OCI-LY7 (cell line): ENCODE measurements at regions not wholly inside any gene's neighbourhood (a gene's known extent, or its start where the extent isn't known, plus 50 kb on each side); places are given as distances from the start of the nearest gene placed in this dataset.

Experiments used
- BruUV-seq: library from RNA; stranded (reverse); fragments of 400-500 nt; replicated peaks from 2 replicates; lab custom pipeline; 2021; lab: Mats Ljungman, UMichigan
- CTCF ChIA-PET: fragments of 300-600 bp; sonication (Branson Sonifier 250); formaldehyde crosslinking; loops from one replicate; lab custom pipeline; 2022; ENCODE audit warnings: antibody characterized with exemption; ENCODE audit not compliant: unreplicated experiment; lab: Charles Lee
- POLR2A ChIA-PET: fragments of 300-600 bp; sonication (Branson Sonifier 250); formaldehyde crosslinking; loops from one replicate; lab custom pipeline; 2022; ENCODE audit warnings: antibody characterized with exemption; lab: Charles Lee
- DNase-seq: peaks from one replicate; pipeline ENCODE4 v3.0.0-alpha.2; 2015; ENCODE audit warnings: low spot score
- H2AFZ ChIP-seq: fragments of 200-600 bp; sonication (generic), shearing (Covaris generic); 2 replicates; pipeline ENCODE4 v1.6.1; 2014; ENCODE audit warnings: mild to moderate bottlenecking, antibody characterized with exemption, low read length, moderate library complexity
- H3K27ac ChIP-seq: fragments of 200-600 bp; sonication (generic); 2 replicates; pipeline ENCODE4 v1.5.1; 2014; ENCODE audit warnings: mixed run types, low read depth, mild to moderate bottlenecking, moderate library complexity, low read length, inconsistent platforms; ENCODE audit not compliant: poor library complexity, severe bottlenecking
- H3K36me3 ChIP-seq: fragments of 200-600 bp; sonication (generic); 2 replicates; pipeline ENCODE4 v1.6.1; 2014; ENCODE audit warnings: mild to moderate bottlenecking, antibody characterized with exemption, low read length, moderate library complexity, mixed read lengths; ENCODE audit not compliant: insufficient read depth
- H3K4me1 ChIP-seq: fragments of 200-600 bp; sonication (generic); 2 replicates; pipeline ENCODE4 v1.5.1; 2014; ENCODE audit warnings: mild to moderate bottlenecking, low read length; ENCODE audit not compliant: insufficient read depth, poor library complexity, severe bottlenecking
- H3K4me2 ChIP-seq: fragments of 200-600 bp; sonication (generic); 2 replicates; pipeline ENCODE4 v1.6.1; 2014; ENCODE audit warnings: mild to moderate bottlenecking, low read length
- H3K4me3 ChIP-seq: fragments of 200-600 bp; sonication (generic); 2 replicates; pipeline ENCODE4 v1.5.1; 2014; ENCODE audit warnings: mild to moderate bottlenecking, low read depth, low read length; ENCODE audit not compliant: poor library complexity, severe bottlenecking
- H3K79me2 ChIP-seq: fragments of 200-600 bp; sonication (generic); 2 replicates; pipeline ENCODE4 v1.6.1; 2016; ENCODE audit warnings: low read depth, mild to moderate bottlenecking, low read length, moderate library complexity, mixed read lengths; ENCODE audit not compliant: insufficient read depth
- H3K9me2 ChIP-seq: fragments of 200-600 bp; sonication (generic); 2 replicates; pipeline ENCODE4 v1.6.1; 2016; ENCODE audit warnings: mild to moderate bottlenecking, low read length, mixed read lengths; ENCODE audit not compliant: insufficient read depth
- H3K9me3 ChIP-seq: fragments of 200-600 bp; sonication (generic); 2 replicates; pipeline ENCODE4 v1.6.1; 2014; ENCODE audit warnings: mild to moderate bottlenecking, mixed run types, low read length, mixed read lengths
- H4K20me1 ChIP-seq: fragments of 200-600 bp; sonication (generic); 2 replicates; pipeline ENCODE4 v1.6.1; 2014; ENCODE audit warnings: mild to moderate bottlenecking, antibody characterized with exemption, low read length, moderate library complexity, mixed read lengths; ENCODE audit not compliant: insufficient read depth
- EZH2phosphoT487 ChIP-seq: fragments of 200-600 bp; sonication (generic); IDR thresholded peaks from 2 replicates; pipeline ENCODE4 v1.6.1; 2018; ENCODE audit warnings: low read depth, borderline replicate concordance, mild to moderate bottlenecking, mixed run types, antibody characterized with exemption, low read length, moderate library complexity, mixed read lengths
- intact Hi-C: fragments of 100-400 bp; cut with micrococcal nuclease; formaldehyde crosslinking; loops from one replicate; pipeline ENCODE4 v1.10.0; 2022; ENCODE audit not compliant: unreplicated experiment
- TF ChIP-seq, protein P1 (sequence below): fragments of 200-600 bp; sonication (generic); conservative IDR thresholded peaks from 2 replicates; pipeline ENCODE4 v1.5.1; 2014; ENCODE audit warnings: mild to moderate bottlenecking, antibody characterized with exemption, low read length, moderate library complexity, mixed read lengths

DNA sequence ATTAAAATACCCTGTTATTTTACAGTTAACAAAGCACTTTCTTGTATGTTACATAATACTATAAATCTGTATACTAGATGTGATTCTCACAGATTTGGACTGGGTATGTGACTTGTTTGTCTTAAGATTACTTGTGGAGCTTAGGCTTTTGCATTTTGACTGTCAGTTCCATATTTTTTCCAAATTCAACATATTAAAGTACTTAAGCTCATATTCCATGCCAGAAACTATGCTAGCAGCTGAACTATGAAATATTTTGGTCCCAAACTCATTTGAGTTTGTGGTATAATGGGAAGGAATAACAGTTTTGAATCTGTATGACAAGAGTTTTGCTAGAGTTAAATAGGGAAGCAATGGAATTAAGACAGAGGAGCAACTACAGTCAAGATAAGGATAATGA lies 841.4 kb downstream of the JRKL start:
- H3K36me3 ChIP-seq = no peaks in the 10 kb centered on the region
- POLR2A ChIA-PET = no interaction called here
- TF ChIP-seq EZH2phosphoT487 = no peak
- TF ChIP-seq, protein P1, sequence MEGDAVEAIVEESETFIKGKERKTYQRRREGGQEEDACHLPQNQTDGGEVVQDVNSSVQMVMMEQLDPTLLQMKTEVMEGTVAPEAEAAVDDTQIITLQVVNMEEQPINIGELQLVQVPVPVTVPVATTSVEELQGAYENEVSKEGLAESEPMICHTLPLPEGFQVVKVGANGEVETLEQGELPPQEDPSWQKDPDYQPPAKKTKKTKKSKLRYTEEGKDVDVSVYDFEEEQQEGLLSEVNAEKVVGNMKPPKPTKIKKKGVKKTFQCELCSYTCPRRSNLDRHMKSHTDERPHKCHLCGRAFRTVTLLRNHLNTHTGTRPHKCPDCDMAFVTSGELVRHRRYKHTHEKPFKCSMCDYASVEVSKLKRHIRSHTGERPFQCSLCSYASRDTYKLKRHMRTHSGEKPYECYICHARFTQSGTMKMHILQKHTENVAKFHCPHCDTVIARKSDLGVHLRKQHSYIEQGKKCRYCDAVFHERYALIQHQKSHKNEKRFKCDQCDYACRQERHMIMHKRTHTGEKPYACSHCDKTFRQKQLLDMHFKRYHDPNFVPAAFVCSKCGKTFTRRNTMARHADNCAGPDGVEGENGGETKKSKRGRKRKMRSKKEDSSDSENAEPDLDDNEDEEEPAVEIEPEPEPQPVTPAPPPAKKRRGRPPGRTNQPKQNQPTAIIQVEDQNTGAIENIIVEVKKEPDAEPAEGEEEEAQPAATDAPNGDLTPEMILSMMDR = no peak
- no peak overlapping the region for H3K27ac ChIP-seq
- H3K79me2 ChIP-seq = no peaks in the 10 kb centered on the region
- CTCF ChIA-PET = no interaction called here
- intact Hi-C loops = no loop called here
- no peak overlapping the region for H2AFZ ChIP-seq
- no peaks in the 10 kb centered on the region for H3K9me2 ChIP-seq
- no TSS peak for BruUV-seq
- no peak overlapping the region for H3K4me3 ChIP-seq
- no peak overlapping the region for H3K4me2 ChIP-seq
- H4K20me1 ChIP-seq = no peaks in the 10 kb centered on the region
- no peak for DNase-seq
- no peaks in the 10 kb centered on the region for H3K4me1 ChIP-seq
- H3K9me3 ChIP-seq = no peaks in the 10 kb centered on the region

DNA sequence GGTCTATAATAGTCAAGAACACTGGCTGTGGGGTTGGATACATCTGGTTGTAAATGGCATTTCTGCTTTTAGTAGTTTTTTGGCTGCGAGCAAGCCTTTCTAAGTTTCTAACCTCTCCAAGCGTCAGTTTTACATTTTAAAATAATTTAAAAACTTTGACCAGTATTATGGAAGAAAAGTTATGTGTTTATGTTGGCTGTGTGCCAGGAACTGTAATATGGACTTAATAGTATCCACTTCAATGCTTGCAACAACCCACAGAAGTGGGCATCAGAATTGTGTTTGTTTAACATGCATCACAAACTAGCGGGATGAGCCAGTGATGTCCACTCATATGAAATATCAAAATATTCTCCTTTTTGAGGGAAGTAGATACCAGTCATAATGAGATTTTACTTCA lies 844.2 kb downstream of the JRKL start:
- Histone ChIP-seq H3K4me1 (no peaks in the 10 kb centered on the region), H3K4me3 (no peak overlapping the region), H2AFZ (no peak overlapping the region), H3K36me3 (no peaks in the 10 kb centered on the region), H4K20me1 (no peaks in the 10 kb centered on the region), H3K79me2 (no peaks in the 10 kb centered on the region), H3K9me2 (no peaks in the 10 kb centered on the region), H3K9me3 (no peaks in the 10 kb centered on the region), H3K27ac (no peak overlapping the region), H3K4me2 (no peak overlapping the region)
- intact Hi-C loops = no loop called here
- BruUV-seq = no TSS peak
- TF ChIP-seq, protein P1 = no peak
- TF ChIP-seq EZH2phosphoT487 = no peak
- ChIA-PET CTCF (no interaction called here), POLR2A (no interaction called here)
- no peak for DNase-seq

DNA sequence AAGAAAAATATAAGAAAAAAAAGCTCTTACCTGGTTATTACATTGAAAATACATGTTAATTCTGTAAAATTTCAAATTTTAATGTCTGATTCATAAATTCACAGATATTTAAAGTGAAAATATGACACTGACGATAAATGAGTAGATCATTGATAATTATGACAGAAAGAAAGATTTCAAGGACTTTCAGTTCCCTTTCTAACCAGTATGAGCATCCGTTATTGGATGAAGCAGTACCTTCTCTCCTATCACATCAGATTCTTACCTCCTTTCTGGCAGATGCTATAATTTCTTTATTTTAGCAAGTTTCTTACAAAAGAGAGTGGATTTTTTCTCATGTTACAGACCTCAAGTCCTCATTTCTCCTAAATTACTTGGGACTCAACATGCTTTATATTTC lies 847.3 kb downstream of the JRKL start:
- ChIA-PET POLR2A (interaction anchor here (0.6 kb wide), 1 partner anchor 15 kb away, joined by 3 read pairs; no protein-coding TSS in a partner anchor), CTCF (no interaction called here)
- no peak overlapping the region for H3K4me2 ChIP-seq
- no peak overlapping the region for H3K27ac ChIP-seq
- no TSS peak for BruUV-seq
- no peaks in the 10 kb centered on the region for H3K4me1 ChIP-seq
- H3K36me3 ChIP-seq = no peaks in the 10 kb centered on the region
- no peaks in the 10 kb centered on the region for H3K79me2 ChIP-seq
- no peak for DNase-seq
- no peaks in the 10 kb centered on the region for H4K20me1 ChIP-seq
- intact Hi-C loops = no loop called here
- no peaks in the 10 kb centered on the region for H3K9me3 ChIP-seq
- no peak overlapping the region for H2AFZ ChIP-seq
- H3K9me2 ChIP-seq = no peaks in the 10 kb centered on the region
- no peak overlapping the region for H3K4me3 ChIP-seq
- TF ChIP-seq, protein P1 = no peak
- TF ChIP-seq EZH2phosphoT487 = no peak
